ENCODE measurements at regions not wholly inside any gene's neighbourhood (a gene's known extent, or its start where the extent isn't known, plus 50 kb on each side); places are given as distances from the start of the nearest gene placed in this dataset.
A peak's percentile ranks its signal among the peaks of the same experiment; 100 is the strongest.

DNA sequence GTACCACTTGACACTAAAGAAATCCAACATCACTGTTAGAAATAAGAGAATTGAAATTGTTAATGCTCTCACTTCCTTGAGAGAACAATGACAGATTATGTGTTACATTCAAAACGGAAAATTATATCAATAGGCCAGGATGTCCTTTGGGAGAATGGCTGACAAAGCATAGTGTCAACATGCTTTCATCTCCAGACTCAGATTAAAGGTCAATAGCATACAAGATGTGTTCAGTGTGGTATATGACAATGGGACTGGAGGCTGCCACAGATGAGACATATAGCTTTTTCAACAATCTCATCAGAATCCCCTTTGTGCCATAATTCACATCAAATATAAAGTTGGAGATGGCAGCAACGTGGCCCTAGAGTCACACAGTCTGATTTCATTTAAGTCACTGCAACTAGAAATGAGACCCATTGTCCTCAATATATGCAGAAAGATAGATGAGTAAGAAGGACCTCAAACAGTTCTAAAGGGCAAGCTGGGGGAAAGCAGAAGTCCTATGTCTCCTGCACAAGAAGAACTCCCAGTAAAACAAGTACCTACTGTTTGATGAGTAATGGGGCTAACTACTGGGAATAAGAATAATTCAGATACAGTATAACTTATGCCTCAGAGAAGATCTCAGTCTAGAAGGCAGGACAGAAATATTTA is 327.9 kb downstream of the TTLL7 start:
- no peak for DNase-seq

DNA sequence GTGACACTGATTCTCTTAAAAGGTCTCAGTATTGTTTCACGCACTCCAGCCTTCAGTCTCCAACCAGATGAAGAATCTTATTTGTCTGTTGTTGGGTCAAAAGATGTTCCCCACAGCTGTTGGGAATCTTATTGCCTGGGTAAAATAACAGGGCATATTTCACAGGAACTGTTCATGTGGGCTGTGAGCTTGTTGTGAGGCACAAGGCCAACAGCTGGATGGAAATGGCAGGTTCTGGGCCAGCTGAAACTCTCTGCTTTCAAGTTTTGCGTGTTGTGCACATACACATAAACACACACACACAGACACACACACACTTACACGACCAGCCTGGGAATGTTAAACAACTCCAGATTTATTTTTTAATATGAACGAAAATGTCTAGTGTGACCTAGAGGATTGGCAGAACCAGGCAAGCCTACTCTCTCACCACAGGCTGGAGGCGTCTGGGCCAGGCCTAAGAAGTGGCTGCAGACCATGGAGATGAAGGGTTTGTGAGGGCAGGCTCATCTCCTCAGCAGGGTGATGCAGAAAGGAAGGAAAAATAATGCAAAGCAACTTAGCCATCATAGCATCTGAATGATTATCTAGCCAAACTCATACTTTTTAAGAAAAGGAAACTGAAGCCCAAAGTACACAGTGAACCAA is 357.0 kb downstream of the TTLL7 start:
- DNase-seq, result peak; percentile 38

- peak; percentile 43 for DNase-seq
Observed at GRCh38 chr1:83641206-83641658, 357.7 kb downstream of the TTLL7 start.

DNA sequence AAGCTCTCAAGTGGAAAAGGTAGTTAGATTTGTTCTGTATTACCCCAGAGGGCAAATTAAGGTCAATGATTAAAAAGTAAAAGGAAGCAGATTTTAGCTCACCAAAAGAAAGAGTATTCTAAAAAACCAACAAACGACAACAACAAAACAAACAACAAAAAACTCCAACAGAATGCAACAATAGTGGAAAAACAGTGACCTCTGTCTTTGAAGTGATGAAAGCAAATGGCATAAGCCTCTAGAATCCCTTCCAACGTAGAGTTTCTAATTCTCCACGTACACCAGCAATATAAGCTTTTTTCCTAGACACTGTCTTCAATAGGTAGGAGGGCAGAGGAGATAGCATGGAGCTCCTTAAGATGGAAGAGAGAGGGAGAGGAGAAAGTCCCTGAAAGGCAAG is 359.1 kb downstream of the TTLL7 start:
- no peak for DNase-seq

- no peak for DNase-seq
Observed at GRCh38 chr1:83637586-83637985, 361.3 kb downstream of the TTLL7 start.

DNA sequence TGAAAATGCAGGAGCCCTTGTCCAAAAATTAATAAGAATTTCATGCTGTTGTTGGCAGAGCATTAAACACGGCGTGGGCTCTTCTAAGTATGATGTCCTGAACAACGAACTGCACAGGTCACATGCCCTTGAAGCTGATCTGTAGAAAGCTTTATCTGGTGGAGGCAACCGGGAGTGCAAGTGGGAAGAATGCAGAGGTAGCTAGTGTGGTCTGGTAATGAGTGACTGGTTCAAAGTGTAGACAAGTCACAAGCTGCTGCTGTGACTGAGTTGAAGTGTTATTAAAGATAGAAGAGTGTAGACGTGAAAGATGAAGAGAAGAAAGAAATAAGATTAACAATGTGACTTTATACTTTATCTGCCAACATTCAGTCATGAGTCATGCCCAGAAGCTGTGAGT is 361.9 kb downstream of the TTLL7 start:
- no peak for DNase-seq

GRCh38 chr1:83632906-83633305 is 366.0 kb downstream of the TTLL7 start:
- no peak for DNase-seq

DNA sequence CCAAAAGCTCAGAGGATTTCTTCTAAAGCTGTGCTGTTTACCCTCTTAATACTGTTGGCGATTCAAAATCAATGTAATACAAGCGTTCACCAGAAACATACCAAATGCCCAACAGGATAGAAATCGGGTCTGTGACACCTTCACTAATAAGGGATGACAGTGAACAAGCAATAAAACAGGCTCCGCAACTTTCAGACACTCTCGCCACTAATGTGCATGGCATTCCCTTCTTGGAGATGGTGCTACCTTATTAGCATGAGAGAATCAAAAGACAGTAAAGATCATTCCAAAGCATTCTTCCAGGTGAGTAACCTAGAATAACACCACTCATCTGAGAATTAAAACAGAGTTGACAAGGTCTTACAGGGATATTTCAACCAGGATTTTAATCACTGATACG is 367.1 kb downstream of the TTLL7 start:
- no peak for DNase-seq

GRCh38 chr1:83627045-83627444 is 371.9 kb downstream of the TTLL7 start:
- DNase-seq, result no peak

DNA sequence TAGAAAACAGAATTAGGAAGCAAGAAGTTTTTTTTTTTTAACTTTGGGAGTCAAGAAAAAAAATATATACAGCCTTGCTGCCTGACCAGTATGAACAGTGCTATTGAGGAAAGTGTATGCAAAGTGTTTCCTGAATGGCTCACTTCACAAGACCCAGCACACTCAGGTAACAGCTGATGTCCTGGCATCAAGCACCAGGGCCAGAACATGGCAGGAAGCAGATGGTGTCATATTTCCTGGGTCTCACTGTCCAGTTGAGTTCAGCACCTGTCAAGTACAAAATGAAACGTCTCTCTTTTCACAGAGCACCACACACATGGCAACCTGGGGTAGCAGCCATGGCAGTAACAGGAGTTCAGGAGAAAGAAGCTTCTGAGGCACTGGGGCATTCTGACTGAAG is 372.3 kb downstream of the TTLL7 start:
- DNase-seq, result no peak

DNA sequence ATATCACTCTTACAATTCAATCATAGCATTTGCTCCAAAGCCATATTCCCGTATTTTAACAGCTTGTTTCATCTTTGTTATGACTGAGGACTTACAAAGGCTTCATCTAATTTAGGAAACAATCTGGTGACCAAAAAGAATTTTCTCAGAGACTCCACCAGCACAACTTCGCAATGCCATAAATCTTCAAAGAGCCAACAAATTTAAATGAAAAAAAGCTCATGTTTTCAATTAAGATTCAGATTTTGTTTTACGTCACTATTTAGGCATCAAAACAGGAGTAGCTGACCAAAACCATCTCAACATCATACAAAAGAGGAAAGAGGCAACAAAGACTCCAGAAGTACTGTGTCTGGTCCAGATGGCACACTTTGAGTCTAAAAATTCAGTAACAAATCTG is 373.3 kb downstream of the TTLL7 start:
- no peak for DNase-seq

DNA sequence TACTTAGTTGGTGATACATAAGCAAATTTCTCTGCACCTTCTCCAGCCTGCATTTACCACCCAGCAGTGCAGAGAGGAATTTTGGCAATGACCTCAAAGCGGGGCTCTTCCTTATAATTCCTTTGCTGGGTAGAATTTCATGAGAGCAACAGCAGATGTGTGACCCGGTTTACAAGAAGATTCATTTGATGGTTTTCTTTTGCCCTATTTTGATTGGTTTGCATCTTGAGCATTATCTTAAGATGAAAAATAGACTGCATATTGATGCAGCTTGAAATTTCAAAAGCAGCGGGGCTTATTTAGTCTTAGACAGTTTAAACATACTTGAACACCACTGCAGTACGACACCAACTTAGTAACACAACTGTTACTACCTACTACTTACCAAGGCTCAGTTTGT is 378.9 kb downstream of the TTLL7 start:
- no peak for DNase-seq

DNA sequence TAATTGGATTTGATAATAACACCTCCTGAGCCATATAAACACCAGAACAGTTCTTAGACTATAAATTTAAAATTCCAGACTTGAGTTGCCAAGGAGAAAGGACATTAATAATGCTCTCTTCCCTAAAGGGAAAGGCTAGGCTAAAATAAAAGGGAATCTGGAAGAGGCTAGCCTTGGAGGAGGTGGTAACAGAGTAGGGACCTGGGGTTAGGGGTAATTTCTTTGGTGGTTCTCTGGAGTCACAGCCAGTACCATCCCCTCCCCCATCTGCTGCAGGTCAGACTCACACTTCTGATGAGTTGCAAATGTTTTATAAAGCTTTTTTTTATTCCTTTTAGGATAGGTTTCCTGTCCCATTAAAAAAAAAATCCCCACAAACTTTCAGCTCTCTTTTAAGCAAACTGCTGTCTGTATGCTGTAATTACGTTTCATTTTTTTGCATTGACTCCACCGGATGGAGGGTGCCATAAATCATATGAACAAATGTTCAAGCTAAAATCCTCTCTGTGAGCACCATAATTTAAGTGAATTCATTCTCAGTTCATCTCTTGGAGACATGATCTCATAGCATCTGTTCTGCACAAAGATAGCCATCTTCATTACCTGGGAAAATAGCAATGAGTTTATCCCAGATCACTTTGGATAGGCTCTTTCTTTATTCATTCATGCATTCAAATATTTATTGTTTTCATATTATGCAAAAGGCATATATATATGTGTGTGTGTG is 379.6 kb downstream of the TTLL7 start:
- no peak for DNase-seq

- no peak for DNase-seq
Observed at GRCh38 chr1:83617883-83618282, 381.0 kb downstream of the TTLL7 start.

DNA sequence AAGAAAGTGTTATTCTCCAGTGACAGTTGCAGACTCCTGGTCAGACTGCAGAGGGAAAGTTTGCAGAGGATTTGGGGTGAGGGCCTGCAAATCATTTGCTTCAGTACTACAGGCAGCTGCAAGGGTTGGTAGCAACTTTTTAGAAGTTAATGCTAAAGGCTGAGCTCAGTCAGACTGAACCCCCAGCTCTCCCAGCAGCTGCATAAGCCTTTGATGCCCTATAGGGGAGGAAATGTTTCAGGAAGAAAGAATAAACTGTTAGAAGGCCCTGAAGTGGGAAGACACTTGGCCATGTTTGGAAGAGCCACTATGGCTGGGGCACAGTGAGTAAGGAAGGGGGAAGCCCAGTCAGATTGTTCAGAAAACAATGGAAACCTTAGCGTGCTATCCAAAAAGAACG is 383.6 kb downstream of the TTLL7 start:
- DNase-seq, result no peak

DNA sequence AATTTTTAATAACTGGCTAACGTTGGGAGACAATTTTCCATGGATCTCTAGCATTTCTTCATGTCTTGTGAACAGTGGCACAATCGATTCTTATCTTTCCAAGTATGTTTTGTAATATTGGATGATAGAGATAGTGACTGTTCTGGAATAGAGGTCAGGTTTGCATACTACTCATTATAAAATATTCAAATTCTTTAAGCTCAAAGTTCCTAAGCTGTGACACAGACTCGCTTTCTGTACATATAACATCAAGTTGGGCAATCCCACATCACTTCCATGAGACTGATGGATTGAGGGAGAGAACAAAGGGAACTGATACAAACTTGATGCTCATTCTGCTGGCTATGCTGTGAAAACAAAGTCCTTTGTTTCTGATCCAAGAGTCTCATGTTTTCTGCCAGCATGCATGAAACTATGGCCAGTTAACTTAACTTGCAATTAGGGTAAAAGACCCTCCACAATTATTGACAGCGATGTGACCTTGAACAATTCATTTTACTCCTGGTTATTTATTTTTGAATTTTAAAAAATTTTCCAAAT is 392.4 kb downstream of the TTLL7 start:
- no peak for DNase-seq

GRCh38 chr1:83596331-83596730 is 402.6 kb downstream of the TTLL7 start:
- DNase-seq, result no peak

GRCh38 chr1:83593073-83593472 is 405.9 kb downstream of the TTLL7 start:
- DNase-seq, result no peak

- no peak for DNase-seq
Observed at GRCh38 chr1:83588140-83588539, 410.8 kb downstream of the TTLL7 start.

DNA sequence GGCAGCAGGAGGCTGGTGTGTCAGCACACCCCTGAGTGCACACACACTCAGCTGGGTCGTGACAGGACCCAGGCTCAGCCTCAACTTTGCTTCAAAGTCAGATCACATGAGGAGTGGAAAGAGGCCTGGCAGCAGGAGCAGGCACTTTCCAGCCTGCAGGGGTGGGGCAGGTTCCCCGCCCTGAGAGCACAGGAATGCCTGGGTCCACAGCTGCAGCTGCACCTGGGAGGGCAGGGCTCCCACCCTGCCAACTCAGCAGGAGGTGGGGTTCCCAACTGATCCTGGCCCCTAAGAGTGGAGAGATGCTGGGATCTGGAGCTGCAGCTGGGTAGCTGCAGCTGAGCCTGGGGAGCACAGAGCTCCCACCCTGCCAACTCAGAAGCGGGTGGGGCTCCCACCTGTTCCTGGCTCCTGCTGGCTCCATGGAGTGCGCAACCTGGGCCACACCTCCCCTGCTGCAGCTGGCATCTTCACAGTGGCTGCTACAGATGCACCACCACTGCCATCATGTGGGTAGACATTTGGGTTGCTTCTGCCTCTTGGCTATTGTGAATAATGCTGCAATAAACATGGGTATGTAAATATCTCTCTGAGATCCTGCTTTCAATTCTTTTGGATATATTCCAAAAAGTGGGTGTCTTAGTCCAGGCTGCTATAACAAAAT is 415.4 kb downstream of the TTLL7 start:
- DNase-seq, result no peak

DNA sequence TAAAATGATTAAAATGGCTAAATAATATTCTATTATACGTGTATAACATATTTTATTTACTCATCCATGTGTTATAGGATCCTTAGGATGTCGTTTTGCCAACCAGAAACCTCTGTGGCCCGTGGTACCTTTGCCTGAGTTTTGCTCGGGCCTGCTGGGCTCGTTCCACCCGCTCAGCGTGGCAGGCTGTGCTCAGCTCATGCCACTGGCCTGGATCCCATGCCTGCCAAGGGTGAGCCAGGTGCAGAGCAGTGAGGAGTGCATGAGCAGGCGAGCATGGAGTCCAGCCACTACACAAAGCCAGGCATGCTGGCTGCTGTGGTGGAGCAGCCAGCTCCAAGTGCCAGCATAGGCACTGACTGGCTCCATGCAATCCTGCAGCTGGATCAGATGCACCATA is 417.2 kb downstream of the TTLL7 start:
- no peak for DNase-seq

GRCh38 chr1:83574791-83575190 is 424.1 kb downstream of the TTLL7 start:
- no peak for DNase-seq

DNA sequence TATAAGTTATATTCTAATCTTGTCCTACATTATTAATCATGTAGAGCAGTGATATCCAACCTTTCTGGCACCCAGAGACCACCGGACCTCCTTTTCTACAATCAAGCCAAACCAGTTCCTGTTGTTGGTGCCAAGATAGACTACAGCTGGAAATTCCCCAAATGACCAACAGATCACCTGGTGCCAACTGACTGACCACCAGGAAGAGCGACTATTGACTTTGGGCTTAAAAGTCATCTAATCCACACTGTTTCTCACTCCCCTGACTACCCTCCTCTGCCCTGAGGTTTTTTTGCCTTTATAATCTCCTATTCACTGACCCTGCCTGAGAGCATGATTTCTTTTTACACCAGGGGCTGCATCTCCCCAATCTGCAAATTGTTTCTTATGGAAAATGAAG is 425.2 kb downstream of the TTLL7 start:
- no peak for DNase-seq
